Natural killer cell (primary cell): ENCODE measurements at regions not wholly inside any gene's neighbourhood (a gene's known extent, or its start where the extent isn't known, plus 50 kb on each side); places are given as distances from the start of the nearest gene placed in this dataset.

ENCODE experiments used
- ATAC-seq, 3 donors: fragments of 150-1000 bp in 2 of 3; fragments of 200-7000 bp in 1 of 3; cut with Tn5 transposase; 1 replicate in 1 of 3; 2 replicates in 2 of 3; pipeline ENCODE4 v1.10.0; 2021; ENCODE audit warnings: mild to moderate bottlenecking in 2 of 3, moderate library complexity in 2 of 3
- DNase-seq, 2 donors: peaks; one replicate each; pipeline versions ENCODE4 v3.0.0 to v3.0.0-alpha.2; 2013 to 2021; ENCODE audit warnings: mixed read lengths in 1 of 2
- H3K27ac ChIP-seq: one replicate; pipeline ENCODE4 v1.5.1; 2013; ENCODE audit warnings: mild to moderate bottlenecking, low read length
- H3K27me3 ChIP-seq: one replicate; pipeline ENCODE4 v1.6.1; 2013; ENCODE audit warnings: low read length; ENCODE audit not compliant: control insufficient read depth, insufficient read depth
- H3K36me3 ChIP-seq: one replicate; pipeline ENCODE4 v1.6.1; 2013; ENCODE audit warnings: low read length; ENCODE audit not compliant: control insufficient read depth, insufficient read depth
- H3K4me1 ChIP-seq: one replicate; pipeline ENCODE4 v1.6.1; 2013; ENCODE audit warnings: low read length; ENCODE audit not compliant: control insufficient read depth, insufficient read depth
- H3K4me3 ChIP-seq: one replicate; pipeline ENCODE4 v1.5.1; 2013; ENCODE audit warnings: low read length
- H3K9me3 ChIP-seq: one replicate; pipeline ENCODE4 v1.6.1; 2013; ENCODE audit warnings: low read length; ENCODE audit not compliant: control insufficient read depth, insufficient read depth
- H3K27ac Mint-ChIP-seq, 2 donors: one replicate each; pipeline ENCODE4 v1.8.0; 2022; ENCODE audit warnings: mild to moderate bottlenecking in 2 of 2, mixed read lengths in 2 of 2, moderate library complexity in 1 of 2
- H3K27me3 Mint-ChIP-seq, 2 donors: one replicate each; pipeline ENCODE4 v1.8.0; 2022; ENCODE audit warnings: low read depth in 2 of 2, mixed read lengths in 2 of 2
- H3K36me3 Mint-ChIP-seq: one replicate; pipeline ENCODE4 v1.8.0; 2022; ENCODE audit warnings: mixed read lengths
- H3K4me1 Mint-ChIP-seq, 2 donors: one replicate each; pipeline ENCODE4 v1.8.0; 2022; ENCODE audit warnings: mixed read lengths in 2 of 2
- H3K4me3 Mint-ChIP-seq: one replicate; pipeline ENCODE4 v1.8.0; 2022; ENCODE audit warnings: mild to moderate bottlenecking, moderate library complexity, mixed read lengths
- H3K9me3 Mint-ChIP-seq, 2 donors: one replicate each; pipeline ENCODE4 v1.8.0; 2022; ENCODE audit warnings: mixed read lengths in 2 of 2
- CTCF ChIP-seq: fragments of 200-600 bp; IDR thresholded peaks from one replicate; pipeline ENCODE4 v1.8.0; 2022; ENCODE audit warnings: antibody characterized with exemption
- WGBS: methylation state at CpG from one replicate; pipeline ENCODE4 v1.1.7; 2013; ENCODE audit warnings: missing lambda C conversion rate; ENCODE audit not compliant: insufficient coverage; 5-methylcytosine and 5-hydroxymethylcytosine counted together
- intact Hi-C: fragments of 100-400 bp; cut with micrococcal nuclease; formaldehyde crosslinking; loops from one replicate; pipeline ENCODE4 v1.14.2; 2022

GRCh38 chrX:129125122-129125914 is 398.0 kb downstream of the SMARCA1 start:
- no peaks in the 10 kb centered on the region for H3K4me1 Mint-ChIP-seq
- TF ChIP-seq CTCF: no peak
- no peak for DNase-seq
- Histone ChIP-seq H3K36me3 (no peaks in the 10 kb centered on the region), H3K9me3 (no peaks in the 10 kb centered on the region), H3K4me1 (no peaks in the 10 kb centered on the region), H3K27me3 (no peaks in the 10 kb centered on the region), H3K4me3 (no peak overlapping the region), H3K27ac (no peak overlapping the region)
- no peaks in the 10 kb centered on the region for H3K36me3 Mint-ChIP-seq
- 91% methylated on average over 5 of the region's 6 CpGs for WGBS
- peaks cover 0 to 22% of the 10 kb centered on the region in 2 donors for H3K27me3 Mint-ChIP-seq
- intact Hi-C loops: no loop called here
- ATAC-seq: no peak
- no peak overlapping the region for H3K27ac Mint-ChIP-seq
- no peaks in the 10 kb centered on the region for H3K9me3 Mint-ChIP-seq
- no peak overlapping the region for H3K4me3 Mint-ChIP-seq

GRCh38 chrX:129123795-129124194 is 399.5 kb downstream of the SMARCA1 start:
- H3K27ac ChIP-seq: no peak overlapping the region
- 86% methylated on average over 4 of the region's 6 CpGs for WGBS
- H3K4me1 ChIP-seq: no peaks in the 10 kb centered on the region
- no peaks in the 10 kb centered on the region for H3K27me3 ChIP-seq
- no peak for TF ChIP-seq CTCF
- Mint-ChIP-seq H3K36me3 (no peaks in the 10 kb centered on the region), H3K4me1 (no peaks in the 10 kb centered on the region), H3K9me3 (no peaks in the 10 kb centered on the region), H3K27ac (no peak overlapping the region), H3K27me3 (peaks cover 0 to 28% of the 10 kb centered on the region in 2 donors), H3K4me3 (no peak overlapping the region)
- no peaks in the 10 kb centered on the region for H3K9me3 ChIP-seq
- ATAC-seq: no peak
- H3K36me3 ChIP-seq: no peaks in the 10 kb centered on the region
- H3K4me3 ChIP-seq: no peak overlapping the region
- no peak for DNase-seq
- intact Hi-C loops: no loop called here

GRCh38 chrX:129116676-129117470 is 406.4 kb downstream of the SMARCA1 start:
- H3K27ac Mint-ChIP-seq: no peak overlapping the region
- TF ChIP-seq CTCF: no peak
- H3K27me3 Mint-ChIP-seq: peaks cover 0 to 37% of the 10 kb centered on the region in 2 donors
- intact Hi-C loops: no loop called here
- H3K4me1 ChIP-seq: no peaks in the 10 kb centered on the region
- no peak overlapping the region for H3K4me3 Mint-ChIP-seq
- no peak overlapping the region for H3K27ac ChIP-seq
- H3K9me3 ChIP-seq: no peaks in the 10 kb centered on the region
- no peaks in the 10 kb centered on the region for H3K36me3 ChIP-seq
- DNase-seq (no peak), ATAC-seq (no peak)
- H3K36me3 Mint-ChIP-seq: no peaks in the 10 kb centered on the region
- no peaks in the 10 kb centered on the region for H3K27me3 ChIP-seq
- no peaks in the 10 kb centered on the region for H3K4me1 Mint-ChIP-seq
- no peak overlapping the region for H3K4me3 ChIP-seq
- WGBS: 79% methylated on average over 6 of the region's 8 CpGs
- H3K9me3 Mint-ChIP-seq: no peaks in the 10 kb centered on the region
